ENCODE measurements at regions not wholly inside any gene's neighbourhood (a gene's known extent, or its start where the extent isn't known, plus 50 kb on each side); places are given as distances from the start of the nearest gene placed in this dataset.

DNA sequence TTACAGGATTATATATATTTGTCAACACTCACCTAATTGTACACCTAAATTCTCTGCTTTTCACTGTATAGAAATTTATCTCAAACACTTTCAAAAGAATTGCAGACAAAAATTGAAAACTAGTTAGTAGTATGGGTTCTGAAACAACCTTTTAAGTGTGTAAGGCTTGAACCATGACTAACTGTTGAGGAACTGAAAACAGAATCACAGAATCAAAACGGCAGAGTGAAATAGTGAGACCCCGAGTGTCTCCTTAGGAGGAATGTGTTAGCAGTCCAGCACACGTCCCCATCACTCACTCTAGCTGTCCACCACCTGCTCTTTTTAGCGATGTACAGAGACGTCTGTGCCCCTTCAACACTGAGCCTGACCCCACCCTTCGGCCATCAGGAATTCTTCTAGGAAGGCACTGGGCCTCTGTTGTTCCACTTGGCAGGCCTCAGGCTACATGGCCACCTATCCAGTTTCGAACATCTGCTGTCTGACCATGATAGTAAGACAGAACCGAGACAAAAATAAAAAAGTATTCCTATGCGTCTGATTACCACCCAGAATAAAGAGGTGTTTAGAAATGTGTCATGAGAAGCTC is 227.4 kb downstream of the C6orf118 start:
- Mint-ChIP-seq H3K9me3 (ENCODE audit: unreplicated experiment) (peaks cover 6% of the 10 kb centered on the region), H3K36me3 (ENCODE audit: low read depth, unreplicated experiment) (no peaks in the 10 kb centered on the region), H3K27ac (ENCODE audit: unreplicated experiment) (no peak overlapping the region), H3K4me1 (ENCODE audit: unreplicated experiment) (no peaks in the 10 kb centered on the region), H3K27me3 (ENCODE audit: unreplicated experiment) (peaks cover 2% of the 10 kb centered on the region), H3K4me3 (ENCODE audit: unreplicated experiment) (no peak overlapping the region)
- TF ChIP-seq, protein P1, sequence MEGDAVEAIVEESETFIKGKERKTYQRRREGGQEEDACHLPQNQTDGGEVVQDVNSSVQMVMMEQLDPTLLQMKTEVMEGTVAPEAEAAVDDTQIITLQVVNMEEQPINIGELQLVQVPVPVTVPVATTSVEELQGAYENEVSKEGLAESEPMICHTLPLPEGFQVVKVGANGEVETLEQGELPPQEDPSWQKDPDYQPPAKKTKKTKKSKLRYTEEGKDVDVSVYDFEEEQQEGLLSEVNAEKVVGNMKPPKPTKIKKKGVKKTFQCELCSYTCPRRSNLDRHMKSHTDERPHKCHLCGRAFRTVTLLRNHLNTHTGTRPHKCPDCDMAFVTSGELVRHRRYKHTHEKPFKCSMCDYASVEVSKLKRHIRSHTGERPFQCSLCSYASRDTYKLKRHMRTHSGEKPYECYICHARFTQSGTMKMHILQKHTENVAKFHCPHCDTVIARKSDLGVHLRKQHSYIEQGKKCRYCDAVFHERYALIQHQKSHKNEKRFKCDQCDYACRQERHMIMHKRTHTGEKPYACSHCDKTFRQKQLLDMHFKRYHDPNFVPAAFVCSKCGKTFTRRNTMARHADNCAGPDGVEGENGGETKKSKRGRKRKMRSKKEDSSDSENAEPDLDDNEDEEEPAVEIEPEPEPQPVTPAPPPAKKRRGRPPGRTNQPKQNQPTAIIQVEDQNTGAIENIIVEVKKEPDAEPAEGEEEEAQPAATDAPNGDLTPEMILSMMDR (IDR thresholded peaks at IDR 0.05; ENCODE audit: unreplicated experiment) = no peak
- DNase-seq (ENCODE audit: low spot score) = no peak

DNA sequence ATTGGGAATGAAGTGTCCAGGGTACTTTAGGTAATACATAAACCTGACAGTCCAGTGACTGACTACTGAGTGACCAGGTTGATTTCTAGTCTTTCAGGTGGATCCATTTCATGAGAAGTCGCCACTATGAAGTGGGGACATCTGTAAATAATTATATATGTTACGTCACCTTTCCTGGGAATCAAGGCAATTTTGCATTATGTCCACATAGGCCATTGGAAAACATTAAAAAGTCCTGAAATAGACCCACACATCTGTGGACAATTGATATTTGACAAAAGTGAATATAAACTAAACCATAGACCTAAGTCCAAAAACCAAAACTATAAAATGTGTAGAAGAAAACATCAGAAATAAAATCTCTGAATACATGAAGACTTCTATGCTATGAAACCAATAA is 231.5 kb downstream of the C6orf118 start:
- Mint-ChIP-seq H3K4me1 (ENCODE audit: unreplicated experiment) (no peaks in the 10 kb centered on the region), H3K9me3 (ENCODE audit: unreplicated experiment) (no peaks in the 10 kb centered on the region), H3K4me3 (ENCODE audit: unreplicated experiment) (no peak overlapping the region), H3K27ac (ENCODE audit: unreplicated experiment) (no peak overlapping the region), H3K36me3 (ENCODE audit: low read depth, unreplicated experiment) (no peaks in the 10 kb centered on the region), H3K27me3 (ENCODE audit: unreplicated experiment) (peaks cover 2% of the 10 kb centered on the region)
- TF ChIP-seq, protein P1 (IDR thresholded peaks at IDR 0.05; ENCODE audit: unreplicated experiment) = no peak
- no peak for DNase-seq (ENCODE audit: low spot score)

DNA sequence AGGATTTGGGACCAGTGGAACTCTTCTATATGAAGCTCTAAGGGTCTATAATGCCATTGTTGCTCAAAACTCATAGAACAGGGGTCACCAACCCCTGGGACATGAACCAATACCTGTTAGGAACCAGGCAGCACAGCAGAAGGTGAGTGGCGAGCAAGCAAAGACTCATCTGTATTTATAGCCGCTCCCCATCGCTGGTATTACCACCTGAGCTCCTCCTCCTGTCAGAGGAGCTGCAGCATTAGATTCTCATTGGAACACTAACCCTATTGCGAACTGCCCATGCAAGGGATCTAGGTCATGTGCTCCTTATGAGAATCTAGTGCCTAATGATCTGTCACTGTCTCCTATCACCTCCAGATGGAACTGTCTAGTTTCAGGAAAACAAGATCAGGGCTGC is 237.5 kb downstream of the C6orf118 start:
- Mint-ChIP-seq H3K4me3 (ENCODE audit: unreplicated experiment) (no peak overlapping the region), H3K36me3 (ENCODE audit: low read depth, unreplicated experiment) (no peaks in the 10 kb centered on the region), H3K9me3 (ENCODE audit: unreplicated experiment) (no peaks in the 10 kb centered on the region), H3K27ac (ENCODE audit: unreplicated experiment) (no peak overlapping the region), H3K27me3 (ENCODE audit: unreplicated experiment) (no peaks in the 10 kb centered on the region), H3K4me1 (ENCODE audit: unreplicated experiment) (no peaks in the 10 kb centered on the region)
- TF ChIP-seq, protein P1 (IDR thresholded peaks at IDR 0.05; ENCODE audit: unreplicated experiment) = no peak
- DNase-seq (ENCODE audit: low spot score) = no peak

DNA sequence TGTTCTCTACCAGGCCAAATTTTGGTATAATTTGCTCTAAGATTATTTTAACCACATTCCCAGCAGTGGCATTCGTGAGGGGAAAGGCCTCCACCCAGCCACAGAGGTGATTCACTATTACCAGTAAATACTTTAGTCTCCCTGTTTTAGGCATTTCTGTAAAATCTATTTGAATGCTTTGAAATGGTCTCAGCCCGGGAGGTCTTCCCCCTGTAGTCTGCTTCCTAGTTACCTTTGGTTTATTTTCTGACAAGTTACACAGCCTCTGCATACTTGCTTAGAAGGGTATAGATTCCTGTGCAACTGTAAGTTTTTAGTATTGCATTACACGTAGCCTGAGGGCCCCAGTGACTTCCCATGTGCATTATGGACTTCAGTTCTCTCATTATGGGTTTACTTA is 248.7 kb downstream of the C6orf118 start:
- no peak for DNase-seq (ENCODE audit: low spot score)
- H3K9me3 Mint-ChIP-seq (ENCODE audit: unreplicated experiment) = no peaks in the 10 kb centered on the region
- H3K27ac Mint-ChIP-seq (ENCODE audit: unreplicated experiment) = no peak overlapping the region

DNA sequence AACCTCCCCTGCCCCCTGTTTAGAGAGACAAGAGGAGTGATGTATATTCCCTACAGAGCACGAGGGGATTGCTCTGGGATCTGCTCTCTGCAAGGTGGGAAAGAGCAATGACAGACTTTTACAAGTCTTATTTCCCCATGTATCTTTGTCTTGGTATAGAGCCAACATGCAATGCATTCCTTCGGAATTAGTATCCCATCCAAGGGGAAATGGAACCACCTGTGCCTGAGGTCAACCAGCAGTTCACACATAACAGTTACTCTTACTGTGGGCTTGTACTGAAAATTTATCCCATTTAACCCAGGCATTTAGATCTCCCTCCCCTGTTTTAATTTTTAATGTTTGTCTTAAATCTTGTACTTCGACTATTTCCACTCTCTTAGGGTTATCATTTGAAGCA is 250.4 kb downstream of the C6orf118 start:
- no peaks in the 10 kb centered on the region for H3K4me1 Mint-ChIP-seq (ENCODE audit: unreplicated experiment)
- H3K4me3 Mint-ChIP-seq (ENCODE audit: unreplicated experiment) = no peak overlapping the region

More for the DNA sequence above, 248.7 kb downstream of the C6orf118 start:
- Mint-ChIP-seq H3K4me1 (ENCODE audit: unreplicated experiment) (peaks cover 10% of the 10 kb centered on the region), H3K36me3 (ENCODE audit: low read depth, unreplicated experiment) (no peaks in the 10 kb centered on the region), H3K27me3 (ENCODE audit: unreplicated experiment) (peaks cover 2% of the 10 kb centered on the region), H3K4me3 (ENCODE audit: unreplicated experiment) (no peak overlapping the region)
- TF ChIP-seq, protein P1 (IDR thresholded peaks at IDR 0.05; ENCODE audit: unreplicated experiment) = no peak

More for the DNA sequence above, 250.4 kb downstream of the C6orf118 start:
- no peaks in the 10 kb centered on the region for H3K9me3 Mint-ChIP-seq (ENCODE audit: unreplicated experiment)
- no peaks in the 10 kb centered on the region for H3K36me3 Mint-ChIP-seq (ENCODE audit: low read depth, unreplicated experiment)
- peaks cover 2% of the 10 kb centered on the region for H3K27me3 Mint-ChIP-seq (ENCODE audit: unreplicated experiment)
- H3K27ac Mint-ChIP-seq (ENCODE audit: unreplicated experiment) = no peak overlapping the region
- TF ChIP-seq, protein P1 (IDR thresholded peaks at IDR 0.05; ENCODE audit: unreplicated experiment) = no peak
- no peak for DNase-seq (ENCODE audit: low spot score)
